Left lobe of liver (tissue), 2 donors: ENCODE measurements at regions not wholly inside any gene's neighbourhood (a gene's known extent, or its start where the extent isn't known, plus 50 kb on each side); places are given as distances from the start of the nearest gene placed in this dataset.

Experiments used
- ATAC-seq: fragments of 200-7000 bp; cut with Tn5 transposase; one replicate; pipeline ENCODE4 v1.9.1; 2020; ENCODE audit warnings: mild to moderate bottlenecking, moderate library complexity
- DNase-seq: peaks from one replicate; pipeline ENCODE4 v3.0.0-alpha.2; 2020; ENCODE audit warnings: low spot score
- donor health status: DM: no; HTN: no; CAD: no; lungs with moderate emphysema.
- donor health status: DM: no; HTN: yes; CAD: no.

GRCh38 chr6:102562713-102563112 is 1169.2 kb downstream of the GRIK2 start:
- ATAC-seq, result no peak
- no peak for DNase-seq

- ATAC-seq (no peak), DNase-seq (no peak)
Observed at GRCh38 chr6:102553214-102553613, 1159.7 kb downstream of the GRIK2 start.

DNA sequence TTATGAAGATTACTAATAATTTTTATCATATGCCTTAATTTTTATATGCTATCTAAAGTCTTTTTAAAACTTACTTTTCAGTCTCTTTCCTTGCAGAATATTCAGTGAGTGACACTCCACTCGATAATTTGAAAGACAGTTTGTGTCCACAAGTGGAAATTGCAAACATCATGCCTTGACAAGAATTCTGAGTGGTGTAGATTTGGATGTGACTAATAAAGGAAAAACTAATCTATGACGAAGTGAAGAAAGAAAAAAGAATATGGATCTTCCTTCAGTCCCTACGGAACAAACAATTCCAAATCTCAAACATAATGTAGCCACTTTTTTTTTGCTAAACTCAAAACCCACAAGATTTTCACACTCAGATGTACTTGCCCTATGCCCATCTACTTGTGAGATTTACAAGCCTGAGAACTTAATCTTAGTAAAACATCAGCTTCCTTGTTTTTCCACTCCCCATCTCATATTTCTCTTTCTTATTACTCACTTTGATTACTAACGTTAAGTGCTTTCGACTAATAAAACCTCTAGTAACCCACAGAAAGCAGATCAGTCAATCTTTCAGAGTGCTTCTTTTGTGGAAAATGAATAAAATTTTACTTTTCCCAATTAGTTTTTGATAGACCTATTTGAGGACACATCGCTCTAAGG is 1155.8 kb downstream of the GRIK2 start:
- DNase-seq, result no peak
- ATAC-seq, result no peak

GRCh38 chr6:102525336-102525735 is 1131.8 kb downstream of the GRIK2 start:
- no peak for DNase-seq
- ATAC-seq, result no peak

- ATAC-seq, result no peak
Observed at GRCh38 chr6:102520966-102521365, 1127.5 kb downstream of the GRIK2 start.

DNA sequence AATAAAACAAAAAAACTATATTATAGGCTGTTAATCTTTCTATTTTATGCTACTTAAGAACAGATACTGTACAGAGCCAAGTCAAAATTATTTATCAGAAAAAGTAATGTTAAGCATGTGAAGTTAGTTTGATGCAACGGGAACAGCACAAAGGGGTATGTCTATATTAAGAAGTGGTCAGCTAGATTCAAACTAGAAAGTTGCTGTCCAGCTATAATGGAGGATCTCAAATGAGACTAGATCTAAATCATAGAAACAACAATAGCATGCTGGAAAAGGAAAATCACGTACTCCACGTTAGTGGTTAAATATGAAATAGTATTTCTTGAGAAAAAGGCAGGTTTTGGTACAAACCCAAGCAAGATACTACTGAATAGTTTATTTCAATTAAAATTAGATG is 1124.0 kb downstream of the GRIK2 start:
- no peak for ATAC-seq
- DNase-seq, result no peak

More at GRCh38 chr6:102520966-102521365, 1127.5 kb downstream of the GRIK2 start:
- DNase-seq, result no peak

DNA sequence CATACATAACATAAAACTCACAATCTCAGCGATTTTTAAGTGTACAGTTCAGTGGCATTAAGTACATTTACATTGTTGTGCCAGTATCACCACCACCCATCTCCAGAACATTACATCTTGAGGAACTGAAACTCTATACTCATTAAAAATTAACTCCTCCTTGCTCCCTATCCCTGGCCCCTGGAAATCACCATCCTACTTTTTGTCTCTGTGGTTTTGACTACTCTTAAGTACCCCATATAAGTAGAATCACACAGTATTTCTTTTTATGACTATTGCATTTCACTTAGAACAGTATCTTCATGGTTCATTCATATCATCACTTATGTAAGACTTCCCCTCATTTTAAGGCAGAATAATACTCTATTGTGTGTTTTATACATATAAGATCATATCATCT is 1108.1 kb downstream of the GRIK2 start:
- DNase-seq, result no peak
- no peak for ATAC-seq

DNA sequence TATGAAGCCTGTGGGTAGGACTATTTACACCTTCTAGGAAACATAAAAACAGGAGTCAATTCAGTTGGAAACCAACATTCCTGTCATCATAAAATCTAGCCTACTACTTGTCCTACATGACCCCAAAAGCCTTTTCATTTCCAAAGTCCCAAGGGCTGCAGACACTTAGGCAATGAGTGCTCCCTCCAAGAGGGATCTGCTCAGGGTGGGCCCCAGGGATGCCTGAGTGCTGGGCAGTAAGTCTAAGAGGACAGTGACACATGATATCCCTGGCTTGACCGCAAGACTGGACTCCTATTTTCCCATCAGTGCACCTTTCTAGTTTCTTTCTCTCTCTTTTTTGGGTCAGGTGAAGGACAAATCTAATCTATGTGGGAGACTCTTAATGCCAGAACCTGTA is 1101.3 kb downstream of the GRIK2 start:
- DNase-seq, result no peak
- no peak for ATAC-seq

- ATAC-seq (no peak), DNase-seq (no peak)
Observed at GRCh38 chr6:102493485-102493884, 1100.0 kb downstream of the GRIK2 start.

DNA sequence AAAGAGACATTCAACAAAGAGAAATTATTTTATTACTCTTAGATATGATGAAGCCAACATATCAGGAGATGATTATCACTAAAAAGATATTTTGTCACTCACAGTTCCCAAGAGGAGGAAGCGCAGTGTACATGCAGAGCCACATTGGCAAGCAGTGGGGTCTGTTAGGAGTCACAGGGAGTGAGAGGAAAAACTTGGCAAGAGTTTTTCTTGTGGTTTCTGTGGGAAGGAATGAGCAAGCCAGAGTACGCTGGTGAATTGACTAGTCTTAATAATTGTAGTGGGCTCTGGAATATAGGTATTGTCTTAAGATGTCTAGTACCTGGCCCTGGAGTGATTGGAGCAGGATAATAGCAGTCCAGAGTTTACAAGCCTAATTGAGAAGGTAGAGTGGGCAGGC is 1095.2 kb downstream of the GRIK2 start:
- DNase-seq (no peak), ATAC-seq (no peak)

DNA sequence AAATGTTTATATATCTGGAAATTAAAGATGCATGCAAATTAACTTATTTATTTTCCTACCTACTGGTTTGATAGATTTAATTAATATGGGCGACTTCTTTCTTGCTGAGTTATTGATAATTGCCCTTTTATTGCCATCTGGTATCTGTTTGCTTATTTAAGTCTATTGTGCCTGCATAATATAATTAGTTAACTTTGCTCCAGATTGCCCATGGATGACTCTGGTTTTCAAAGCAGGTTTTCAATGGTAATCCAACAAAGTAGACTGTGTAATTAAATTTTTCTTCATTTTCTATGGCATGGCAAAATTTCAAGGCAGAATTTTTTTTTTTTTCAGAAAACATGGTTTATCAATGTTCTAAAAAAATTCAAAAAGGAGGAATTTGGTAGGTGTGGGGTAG is 1092.0 kb downstream of the GRIK2 start:
- DNase-seq, result no peak
- ATAC-seq, result no peak

GRCh38 chr6:102474041-102474807 is 1080.7 kb downstream of the GRIK2 start:
- ATAC-seq, result no peak

GRCh38 chr6:102458990-102459389 is 1065.5 kb downstream of the GRIK2 start:
- no peak for ATAC-seq

More at GRCh38 chr6:102474041-102474807, 1080.7 kb downstream of the GRIK2 start:
- DNase-seq, result no peak

DNA sequence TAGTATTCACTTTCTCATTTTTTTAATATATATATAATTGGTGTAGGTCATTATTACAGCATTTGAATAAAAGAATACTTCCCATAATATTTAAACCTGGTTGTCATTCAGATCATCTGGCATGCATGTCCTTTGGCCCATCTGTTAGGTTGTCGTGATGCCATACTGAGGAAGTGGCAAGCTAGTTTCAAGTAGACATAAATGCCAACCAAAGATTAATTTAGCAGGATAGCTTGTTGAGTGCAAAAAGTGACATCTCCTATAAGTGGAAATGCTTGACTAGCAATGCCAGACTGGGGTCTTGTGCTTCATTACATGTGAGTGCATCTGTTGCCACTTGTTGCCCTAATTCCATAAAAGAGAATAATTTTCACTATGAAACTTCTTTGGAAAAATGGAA is 1044.7 kb downstream of the GRIK2 start:
- DNase-seq, result no peak
- ATAC-seq, result no peak

More at GRCh38 chr6:102458990-102459389, 1065.5 kb downstream of the GRIK2 start:
- DNase-seq, result no peak

- DNase-seq (no peak), ATAC-seq (no peak)
Observed at GRCh38 chr6:102417368-102417998, 1024.0 kb downstream of the GRIK2 start.

- ATAC-seq, result no peak
- DNase-seq, result no peak
Observed at GRCh38 chr6:102415891-102416290, 1022.4 kb downstream of the GRIK2 start.

- DNase-seq, result no peak
- no peak for ATAC-seq
Observed at GRCh38 chr6:102411796-102412195, 1018.3 kb downstream of the GRIK2 start.

DNA sequence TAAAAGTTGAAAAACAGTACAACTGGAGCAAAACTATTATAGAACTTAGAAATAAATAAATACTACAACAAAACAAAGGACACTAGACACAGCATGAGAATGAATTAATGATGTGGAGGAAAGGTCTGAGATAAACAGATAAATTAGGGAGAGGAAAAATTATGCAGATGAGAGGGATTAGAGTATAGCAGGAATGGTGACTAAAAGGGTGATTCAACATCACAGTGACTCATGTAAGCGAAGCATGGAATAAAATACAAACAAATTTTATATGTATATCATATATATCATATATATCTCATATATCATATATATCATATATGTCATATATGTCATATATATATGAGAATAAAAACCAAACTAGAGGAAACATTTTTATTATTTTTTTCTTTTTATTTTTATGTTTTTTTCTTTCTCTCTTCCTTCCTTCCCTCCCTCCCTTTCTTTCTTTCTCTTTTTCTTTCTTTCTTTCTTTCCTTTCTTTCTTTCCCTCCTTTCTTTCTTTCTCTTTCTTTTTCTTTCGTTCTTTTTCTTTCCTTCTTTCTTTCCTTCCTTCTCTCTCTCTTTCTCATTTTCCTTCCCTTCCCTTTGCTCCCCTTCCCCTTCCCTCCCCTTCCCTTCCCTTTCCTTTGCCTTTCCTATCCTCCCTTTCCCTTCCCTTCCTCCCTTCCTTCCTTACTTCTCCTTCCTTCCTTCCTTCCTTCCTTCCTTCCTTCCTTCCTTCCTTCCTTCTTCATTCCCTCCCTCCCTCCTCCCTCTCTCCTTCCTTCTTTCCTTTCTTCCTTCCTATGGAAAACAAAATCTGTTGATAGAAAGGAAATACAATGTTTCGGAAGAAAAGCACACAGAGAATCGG is 1014.6 kb downstream of the GRIK2 start:
- ATAC-seq (no peak), DNase-seq (no peak)

DNA sequence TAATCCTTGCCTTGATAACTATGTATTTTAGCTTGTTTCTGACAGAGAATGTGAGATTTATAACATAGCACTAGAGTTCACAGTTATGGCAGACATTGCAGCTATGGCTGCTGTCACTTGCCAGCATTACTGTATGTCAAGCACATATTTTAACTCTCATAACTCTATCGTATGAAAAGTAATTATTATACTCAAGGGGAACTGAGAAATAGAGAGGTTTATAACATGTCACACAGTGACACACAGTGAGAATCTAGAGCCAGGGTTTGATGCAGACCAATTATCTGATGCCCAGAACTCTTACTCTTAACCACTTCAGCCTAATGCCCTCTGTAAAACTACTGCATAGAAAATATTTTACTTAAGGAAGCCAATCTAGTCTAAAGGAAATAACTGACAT is 1012.4 kb downstream of the GRIK2 start:
- no peak for DNase-seq
- no peak for ATAC-seq

DNA sequence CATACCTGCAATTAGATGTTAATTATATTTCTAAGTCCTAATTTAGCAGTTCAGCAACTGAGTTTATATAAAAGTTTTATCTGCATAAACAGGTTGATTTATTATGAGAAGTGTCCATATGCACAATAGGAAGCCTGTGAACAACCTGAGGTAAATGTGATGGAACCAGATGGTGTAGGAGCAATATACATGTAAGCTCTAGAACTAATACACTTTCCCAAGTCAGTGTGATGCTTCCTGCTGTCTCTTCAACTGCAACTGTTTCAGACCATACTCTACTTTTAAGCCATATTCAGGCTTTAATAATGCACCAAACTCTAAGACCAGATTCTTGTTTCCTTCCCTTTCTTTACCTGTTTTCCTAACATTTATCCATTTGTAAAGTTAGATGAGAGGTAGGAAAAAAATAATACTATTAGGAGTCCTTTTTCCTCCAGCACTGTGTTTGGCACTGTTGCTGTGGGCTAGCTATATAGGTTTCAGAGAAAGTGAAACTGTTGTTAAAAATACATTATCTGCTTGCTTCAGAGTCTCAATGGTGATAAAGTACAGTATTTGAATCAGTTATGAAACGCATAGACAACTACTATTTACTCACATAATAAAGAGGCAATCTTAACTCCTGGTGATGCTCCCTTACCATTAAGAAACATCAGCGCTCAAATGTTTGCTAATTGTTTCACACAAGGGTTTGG is 1009.3 kb downstream of the GRIK2 start:
- ATAC-seq (no peak), DNase-seq (no peak)
